ENCODE measurements at regions not wholly inside any gene's neighbourhood (a gene's known extent, or its start where the extent isn't known, plus 50 kb on each side); places are given as distances from the start of the nearest gene placed in this dataset.

DNA sequence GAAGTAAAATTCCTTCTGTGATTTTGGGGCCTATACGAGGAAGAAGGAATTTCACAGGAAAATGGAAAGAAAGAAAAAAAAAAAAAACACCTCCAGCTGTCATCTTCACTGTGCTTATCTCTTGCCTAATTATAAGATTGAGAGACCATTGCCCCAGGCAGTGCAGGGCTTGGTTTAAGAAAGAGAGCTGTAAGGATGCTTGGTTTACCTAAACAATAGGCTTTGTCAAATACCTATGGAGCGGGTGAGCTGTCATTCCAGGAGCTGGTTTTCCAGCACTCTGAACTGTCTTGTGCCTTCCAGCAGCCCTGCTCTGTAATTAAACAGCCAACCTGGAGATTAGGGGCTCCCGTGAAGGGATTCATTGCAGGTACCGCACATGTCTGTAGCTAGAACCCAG, 137.8 kb downstream of the EDN3 start:
- Mint-ChIP-seq H3K9me3 (no peaks in the 10 kb centered on the region), H3K27me3 (peaks cover 13% of the 10 kb centered on the region), H3K4me1 (peaks cover 4% of the 10 kb centered on the region), H3K36me3 (no peaks in the 10 kb centered on the region), H3K27ac (no peak overlapping the region), H3K4me3 (no peak overlapping the region)
- no peak for DNase-seq

GRCh38 chr20:59439243-59439642, 138.8 kb downstream of the EDN3 start:
- Mint-ChIP-seq H3K27me3 (peaks cover 24% of the 10 kb centered on the region), H3K4me1 (peaks cover 4% of the 10 kb centered on the region), H3K9me3 (no peaks in the 10 kb centered on the region), H3K36me3 (no peaks in the 10 kb centered on the region), H3K4me3 (no peak overlapping the region), H3K27ac (no peak overlapping the region)
- DNase-seq, result no peak

GRCh38 chr20:59441306-59441705, 140.9 kb downstream of the EDN3 start:
- Mint-ChIP-seq H3K27me3 (peaks cover 39% of the 10 kb centered on the region), H3K27ac (no peak overlapping the region), H3K4me1 (peaks cover 4% of the 10 kb centered on the region), H3K9me3 (no peaks in the 10 kb centered on the region), H3K36me3 (no peaks in the 10 kb centered on the region), H3K4me3 (no peak overlapping the region)
- no peak for DNase-seq

GRCh38 chr20:59441860-59442810, 141.7 kb downstream of the EDN3 start:
- no peak overlapping the region for H3K27ac Mint-ChIP-seq
- H3K9me3 Mint-ChIP-seq, result no peaks in the 10 kb centered on the region
- H3K4me3 Mint-ChIP-seq, result no peak overlapping the region
- no peaks in the 10 kb centered on the region for H3K36me3 Mint-ChIP-seq
- DNase-seq, result no peak
- H3K4me1 Mint-ChIP-seq, result peaks cover 4% of the 10 kb centered on the region
- H3K27me3 Mint-ChIP-seq, result peaks cover 47% of the 10 kb centered on the region

GRCh38 chr20:59443550-59443949, 143.1 kb downstream of the EDN3 start:
- Mint-ChIP-seq H3K27ac (no peak overlapping the region), H3K36me3 (no peaks in the 10 kb centered on the region), H3K4me1 (peaks cover 4% of the 10 kb centered on the region), H3K4me3 (no peak overlapping the region), H3K9me3 (no peaks in the 10 kb centered on the region), H3K27me3 (peaks cover 53% of the 10 kb centered on the region)
- DNase-seq, result no peak

- Mint-ChIP-seq H3K36me3 (no peaks in the 10 kb centered on the region), H3K4me3 (no peak overlapping the region), H3K9me3 (no peaks in the 10 kb centered on the region), H3K27me3 (peaks cover 57% of the 10 kb centered on the region), H3K27ac (no peak overlapping the region), H3K4me1 (peaks cover 4% of the 10 kb centered on the region)
- DNase-seq, result no peak
Measured at GRCh38 chr20:59446376-59446775, 146.0 kb downstream of the EDN3 start.

GRCh38 chr20:59448196-59448595, 147.8 kb downstream of the EDN3 start:
- Mint-ChIP-seq H3K9me3 (no peaks in the 10 kb centered on the region), H3K27me3 (peaks cover 51% of the 10 kb centered on the region), H3K4me1 (no peaks in the 10 kb centered on the region), H3K27ac (no peak overlapping the region), H3K36me3 (no peaks in the 10 kb centered on the region), H3K4me3 (no peak overlapping the region)
- no peak for DNase-seq

- Mint-ChIP-seq H3K27me3 (peaks cover 46% of the 10 kb centered on the region), H3K36me3 (no peaks in the 10 kb centered on the region)
Measured at GRCh38 chr20:59448851-59449444, 148.5 kb downstream of the EDN3 start.

GRCh38 chr20:59451066-59451630, 150.7 kb downstream of the EDN3 start:
- no peak overlapping the region for H3K4me3 Mint-ChIP-seq
- H3K9me3 Mint-ChIP-seq, result no peaks in the 10 kb centered on the region
- H3K27me3 Mint-ChIP-seq, result peaks cover 29% of the 10 kb centered on the region
- no peaks in the 10 kb centered on the region for H3K36me3 Mint-ChIP-seq
- H3K27ac Mint-ChIP-seq, result no peak overlapping the region
- no peak for DNase-seq
- H3K4me1 Mint-ChIP-seq, result no peaks in the 10 kb centered on the region

More at GRCh38 chr20:59448851-59449444, 148.5 kb downstream of the EDN3 start:
- Mint-ChIP-seq H3K4me1 (no peaks in the 10 kb centered on the region), H3K9me3 (no peaks in the 10 kb centered on the region), H3K4me3 (no peak overlapping the region), H3K27ac (no peak overlapping the region)
- DNase-seq, result no peak

- Mint-ChIP-seq H3K27me3 (peaks cover 25% of the 10 kb centered on the region), H3K9me3 (no peaks in the 10 kb centered on the region), H3K4me1 (no peaks in the 10 kb centered on the region), H3K4me3 (no peak overlapping the region), H3K27ac (no peak overlapping the region), H3K36me3 (no peaks in the 10 kb centered on the region)
- no peak for DNase-seq
Measured at GRCh38 chr20:59451641-59452040, 151.2 kb downstream of the EDN3 start.

- peaks cover 18% of the 10 kb centered on the region for H3K27me3 Mint-ChIP-seq
- no peak overlapping the region for H3K27ac Mint-ChIP-seq
- H3K4me3 Mint-ChIP-seq, result no peak overlapping the region
- H3K36me3 Mint-ChIP-seq, result no peaks in the 10 kb centered on the region
- no peaks in the 10 kb centered on the region for H3K9me3 Mint-ChIP-seq
- H3K4me1 Mint-ChIP-seq, result no peaks in the 10 kb centered on the region
- DNase-seq, result no peak
Measured at GRCh38 chr20:59452856-59453255, 151.5 kb upstream of the PHACTR3 start.

- no peak overlapping the region for H3K27ac Mint-ChIP-seq
- H3K4me3 Mint-ChIP-seq, result no peak overlapping the region
- no peaks in the 10 kb centered on the region for H3K36me3 Mint-ChIP-seq
- no peaks in the 10 kb centered on the region for H3K4me1 Mint-ChIP-seq
- DNase-seq, result no peak
- H3K27me3 Mint-ChIP-seq, result peaks cover 10% of the 10 kb centered on the region
- no peaks in the 10 kb centered on the region for H3K9me3 Mint-ChIP-seq
Measured at GRCh38 chr20:59453759-59454560, 150.4 kb upstream of the PHACTR3 start.

GRCh38 chr20:59455402-59456341, 148.7 kb upstream of the PHACTR3 start:
- Mint-ChIP-seq H3K9me3 (no peaks in the 10 kb centered on the region), H3K4me1 (no peaks in the 10 kb centered on the region), H3K27ac (no peak overlapping the region), H3K4me3 (no peak overlapping the region), H3K36me3 (no peaks in the 10 kb centered on the region), H3K27me3 (peaks cover 11% of the 10 kb centered on the region)
- DNase-seq, result no peak
